Prostate gland (tissue), 2 donors: ENCODE measurements at regions not wholly inside any gene's neighbourhood (a gene's known extent, or its start where the extent isn't known, plus 50 kb on each side); places are given as distances from the start of the nearest gene placed in this dataset.

ENCODE experiments used
- CTCF ChIP-seq, 4 experiments: fragments of 200-600 bp in 2 of 4; fragments of 450-650 bp in 2 of 4; sonication (generic) in 2 of 4; IDR thresholded peaks; 1 replicate in 3 of 4; 2 replicates in 1 of 4; pipeline ENCODE4 v1.5.1; 2016 to 2019; ENCODE audit warnings: antibody characterized with exemption in 4 of 4, mild to moderate bottlenecking in 2 of 4, moderate library complexity in 2 of 4
- POLR2A ChIP-seq: fragments of 450-650 bp; IDR thresholded peaks from one replicate; pipeline ENCODE4 v1.6.1; 2016; ENCODE audit warnings: antibody characterized with exemption, mild to moderate bottlenecking

DNA sequence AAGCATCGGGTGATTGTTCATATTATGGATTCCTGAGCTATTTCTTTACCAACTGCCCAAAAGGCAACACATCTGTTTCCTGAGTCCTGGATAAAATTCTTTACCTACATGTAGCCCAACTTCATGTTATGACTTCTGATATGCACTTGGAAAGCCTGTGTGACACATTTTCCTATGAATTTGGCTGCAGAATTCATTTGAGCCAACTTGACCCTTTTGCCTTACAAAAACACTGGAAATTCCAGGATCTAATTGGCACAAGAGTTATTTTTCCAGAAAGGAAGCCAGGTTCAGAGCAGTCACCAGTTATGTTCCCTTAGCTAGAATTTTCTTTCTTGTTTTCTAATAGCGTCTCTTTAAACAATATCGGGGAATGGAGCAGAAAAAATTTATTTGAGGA is 202.5 kb upstream of the LRIG3 start:
- TF ChIP-seq CTCF (IDR thresholded peaks at IDR 0.05) (no peak), POLR2A (no peak)
